ENCODE measurements at regions not wholly inside any gene's neighbourhood (a gene's known extent, or its start where the extent isn't known, plus 50 kb on each side); places are given as distances from the start of the nearest gene placed in this dataset.

GRCh38 chr3:31203960-31204795, 309.7 kb upstream of the GADL1 start:
- no peak overlapping the region for H3K4ac ChIP-seq (ENCODE audit: low read depth, low read length)
- no peak overlapping the region for H4K8ac ChIP-seq (ENCODE audit: low read depth in 2 of 2, low read length in 2 of 2)
- no peak overlapping the region for H3K23ac ChIP-seq (ENCODE audit: low read depth, low read length)
- no peak for ATAC-seq (ENCODE audit: low read depth)
- ChIA-PET POLR2A (ENCODE audit: unreplicated experiment) (no interaction called here), CTCF (no interaction called here)
- H3K9me3 ChIP-seq (ENCODE audit: control insufficient read depth, insufficient read depth, low read length) = no peaks in the 10 kb centered on the region
- H3K4me2 ChIP-seq (ENCODE audit: low read depth, low read length) = no peak overlapping the region
- H4K20me1 ChIP-seq (ENCODE audit: insufficient read depth, low read length) = no peaks in the 10 kb centered on the region
- no peak overlapping the region for H3K9ac ChIP-seq (ENCODE audit: low read depth, low read length)
- intact Hi-C loops (cut with micrococcal nuclease) (no loop called here), dilution Hi-C loops (cut with HindIII; ENCODE audit: low sequenced_read_pairs, unreplicated experiment) (no loop called here), in situ Hi-C loops (cut with MboI; ENCODE audit: low sequenced_read_pairs) (no loop called here)
- WGBS, 2 experiments (ENCODE audit: extremely low coverage in 2 of 2, insufficient read length in 1 of 2) = 80% methylated on average over 2 of the region's 5 CpGs; no CpG with 5 or more reads in 1 of the 2 experiments
- no peak overlapping the region for H3K18ac ChIP-seq (ENCODE audit: low read depth, low read length)
- H3K56ac ChIP-seq (ENCODE audit: extremely low read depth, insufficient read depth, low read length) = no peak overlapping the region
- no peaks in the 10 kb centered on the region for H3K36me3 ChIP-seq (ENCODE audit: control insufficient read depth, insufficient read depth, low read length)
- H2BK5ac ChIP-seq (ENCODE audit: low read depth, low read length, poor library complexity, severe bottlenecking) = no peak overlapping the region
- H3K27me3 ChIP-seq (ENCODE audit: control insufficient read depth, insufficient read depth, low read length) = peaks cover 2% of the 10 kb centered on the region; the same call in 1 of the 2 replicates
- no peak for DNase-seq
- H3K9me1 ChIP-seq (ENCODE audit: insufficient read depth, low read length) = no peaks in the 10 kb centered on the region
- TF ChIP-seq ELK1 (IDR thresholded peaks at IDR 0.05; ENCODE audit: borderline replicate concordance, low read depth, low read length) (no peak), USF2 (IDR thresholded peaks at IDR 0.05; ENCODE audit: low read depth, low read length) (no peak), BHLHE40 (IDR thresholded peaks at IDR 0.05; ENCODE audit: low read depth, low read length) (no peak), RCOR1 (IDR thresholded peaks at IDR 0.05; ENCODE audit: insufficient replicate concordance, low read length) (no peak), CEBPB (IDR thresholded peaks at IDR 0.05; ENCODE audit: low read depth, low read length) (no peak), POLR2A (IDR thresholded peaks at IDR 0.05; ENCODE audit: low read depth, low read length) (no peak), SMC3 (IDR thresholded peaks at IDR 0.05; ENCODE audit: low read depth, low read length) (no peak), CHD1 (IDR thresholded peaks at IDR 0.05; ENCODE audit: low read depth, low read length) (no peak), CTCF (conservative IDR thresholded peaks at IDR 0.05; ENCODE audit: low read depth, low read length) (no peak), NFE2L2 (IDR thresholded peaks at IDR 0.05; ENCODE audit: low read depth, low read length) (no peak), RFX5 (IDR thresholded peaks at IDR 0.05; ENCODE audit: low read depth, low read length) (no peak), MXI1 (IDR thresholded peaks at IDR 0.05; ENCODE audit: borderline replicate concordance, low read depth, low read length) (no peak), MAFK (IDR thresholded peaks at IDR 0.05; ENCODE audit: low read depth, low read length) (no peak), MAZ (IDR thresholded peaks at IDR 0.05; ENCODE audit: borderline replicate concordance, low read depth, low read length) (no peak), RAD21 (IDR thresholded peaks at IDR 0.05; ENCODE audit: low read length) (no peak), FOS (IDR thresholded peaks at IDR 0.05; ENCODE audit: low read depth, low read length) (no peak)
- H3K79me1 ChIP-seq (ENCODE audit: low read depth in 1 of 2, low read length in 2 of 2) = no peaks in the 10 kb centered on the region
- no peak overlapping the region for H2AK9ac ChIP-seq (replicated peaks; ENCODE audit: low read depth, low read length, poor library complexity)
- BruUV-seq (replicated peaks) = no TSS peak
- H3K4me1 ChIP-seq (ENCODE audit: control insufficient read depth, insufficient read depth, low read length) = no peaks in the 10 kb centered on the region
- no peak overlapping the region for H3K4me3 ChIP-seq (ENCODE audit: insufficient read depth, low read depth, low read length)
- H2BK15ac ChIP-seq (ENCODE audit: low read depth, low read length) = no peak overlapping the region
- no peak overlapping the region for H2BK120ac ChIP-seq (ENCODE audit: low read depth, low read length)
- H2BK20ac ChIP-seq (ENCODE audit: low read depth, low read length) = no peak overlapping the region
- no peak overlapping the region for H2AFZ ChIP-seq (replicated peaks; ENCODE audit: low read length, poor library complexity)
- H2AK5ac ChIP-seq (ENCODE audit: low read depth, low read length) = no peak overlapping the region
- H3K27ac ChIP-seq (ENCODE audit: insufficient read depth, low read length) = no peak overlapping the region
- no peak overlapping the region for H4K5ac ChIP-seq (ENCODE audit: low read depth, low read length)
- H3K14ac ChIP-seq (replicated peaks; ENCODE audit: low read depth, low read length) = no peak overlapping the region
- no peak overlapping the region for H4K91ac ChIP-seq (ENCODE audit: insufficient read depth, low read depth, low read length)

Data from IMR-90 (cell line).